ENCODE measurements at regions not wholly inside any gene's neighbourhood (a gene's known extent, or its start where the extent isn't known, plus 50 kb on each side); places are given as distances from the start of the nearest gene placed in this dataset.

GRCh38 chr5:115402822-115403577, 106.5 kb upstream of the CCDC112 start:
- DNase-seq (ENCODE audit: low read depth in 2 of 2): peak in 1 of 2 experiments; percentile 59

GRCh38 chr5:115402092-115402491, 105.6 kb upstream of the CCDC112 start:
- DNase-seq (ENCODE audit: low read depth in 2 of 2): no peak

GRCh38 chr5:115398719-115399118, 102.3 kb upstream of the CCDC112 start:
- peak; percentile 91 to 93 for DNase-seq (ENCODE audit: low read depth in 2 of 2)

GRCh38 chr5:115396688-115397087, 100.2 kb upstream of the CCDC112 start:
- DNase-seq (ENCODE audit: low read depth in 2 of 2): no peak

- no peak for DNase-seq (ENCODE audit: low read depth in 2 of 2)
Measured at GRCh38 chr5:115396081-115396480, 99.6 kb upstream of the CCDC112 start.

GRCh38 chr5:115394531-115394930, 98.1 kb upstream of the CCDC112 start:
- DNase-seq (ENCODE audit: low read depth in 2 of 2): no peak

GRCh38 chr5:115393239-115393638, 96.8 kb upstream of the CCDC112 start:
- no peak for DNase-seq (ENCODE audit: low read depth in 2 of 2)

- DNase-seq (ENCODE audit: low read depth in 2 of 2): peak; percentile 68 to 72
Measured at GRCh38 chr5:115392611-115393010, 96.2 kb upstream of the CCDC112 start.

GRCh38 chr5:115391780-115392179, 95.3 kb upstream of the CCDC112 start:
- DNase-seq (ENCODE audit: low read depth in 2 of 2): no peak

GRCh38 chr5:115389799-115390382, 93.4 kb upstream of the CCDC112 start:
- DNase-seq (ENCODE audit: low read depth in 2 of 2): no peak

- DNase-seq (ENCODE audit: low read depth in 2 of 2): no peak
Measured at GRCh38 chr5:115389034-115389798, 92.8 kb upstream of the CCDC112 start.

- no peak for DNase-seq (ENCODE audit: low read depth in 2 of 2)
Measured at GRCh38 chr5:115388240-115388639, 91.8 kb upstream of the CCDC112 start.

GRCh38 chr5:115387816-115388215, 91.4 kb upstream of the CCDC112 start:
- no peak for DNase-seq (ENCODE audit: low read depth in 2 of 2)

- DNase-seq (ENCODE audit: low read depth in 2 of 2): no peak
Measured at GRCh38 chr5:115386657-115387056, 90.2 kb upstream of the CCDC112 start.

GRCh38 chr5:115384587-115385375, 88.3 kb upstream of the CCDC112 start:
- no peak for DNase-seq (ENCODE audit: low read depth in 2 of 2)

GRCh38 chr5:115382989-115383388, 86.5 kb upstream of the CCDC112 start:
- no peak for DNase-seq (ENCODE audit: low read depth in 2 of 2)

GRCh38 chr5:115381911-115382662, 85.6 kb upstream of the CCDC112 start:
- no peak for DNase-seq (ENCODE audit: low read depth in 2 of 2)

- DNase-seq (ENCODE audit: low read depth in 2 of 2): no peak
Measured at GRCh38 chr5:115379622-115380344, 83.3 kb upstream of the CCDC112 start.

- no peak for DNase-seq (ENCODE audit: low read depth in 2 of 2)
Measured at GRCh38 chr5:115378754-115379153, 82.3 kb upstream of the CCDC112 start.

- peak; percentile 80 to 81 for DNase-seq (ENCODE audit: low read depth in 2 of 2)
Measured at GRCh38 chr5:115377468-115378217, 81.2 kb upstream of the CCDC112 start.
